GM12875 (cell line): ENCODE measurements at regions not wholly inside any gene's neighbourhood (a gene's known extent, or its start where the extent isn't known, plus 50 kb on each side); places are given as distances from the start of the nearest gene placed in this dataset.

Experiments used
- H3K4me3 ChIP-seq: one replicate; pipeline ENCODE4 v1.5.1; 2011; ENCODE audit warnings: low read depth, low read length, control low read depth
- TF ChIP-seq, protein P1 (sequence below): IDR thresholded peaks from 2 replicates; pipeline ENCODE4 v1.5.1; 2011; ENCODE audit warnings: low read depth, mild to moderate bottlenecking, control low read depth, inconsistent platforms, low read length, moderate library complexity, borderline replicate concordance; ENCODE audit not compliant: insufficient read depth

DNA sequence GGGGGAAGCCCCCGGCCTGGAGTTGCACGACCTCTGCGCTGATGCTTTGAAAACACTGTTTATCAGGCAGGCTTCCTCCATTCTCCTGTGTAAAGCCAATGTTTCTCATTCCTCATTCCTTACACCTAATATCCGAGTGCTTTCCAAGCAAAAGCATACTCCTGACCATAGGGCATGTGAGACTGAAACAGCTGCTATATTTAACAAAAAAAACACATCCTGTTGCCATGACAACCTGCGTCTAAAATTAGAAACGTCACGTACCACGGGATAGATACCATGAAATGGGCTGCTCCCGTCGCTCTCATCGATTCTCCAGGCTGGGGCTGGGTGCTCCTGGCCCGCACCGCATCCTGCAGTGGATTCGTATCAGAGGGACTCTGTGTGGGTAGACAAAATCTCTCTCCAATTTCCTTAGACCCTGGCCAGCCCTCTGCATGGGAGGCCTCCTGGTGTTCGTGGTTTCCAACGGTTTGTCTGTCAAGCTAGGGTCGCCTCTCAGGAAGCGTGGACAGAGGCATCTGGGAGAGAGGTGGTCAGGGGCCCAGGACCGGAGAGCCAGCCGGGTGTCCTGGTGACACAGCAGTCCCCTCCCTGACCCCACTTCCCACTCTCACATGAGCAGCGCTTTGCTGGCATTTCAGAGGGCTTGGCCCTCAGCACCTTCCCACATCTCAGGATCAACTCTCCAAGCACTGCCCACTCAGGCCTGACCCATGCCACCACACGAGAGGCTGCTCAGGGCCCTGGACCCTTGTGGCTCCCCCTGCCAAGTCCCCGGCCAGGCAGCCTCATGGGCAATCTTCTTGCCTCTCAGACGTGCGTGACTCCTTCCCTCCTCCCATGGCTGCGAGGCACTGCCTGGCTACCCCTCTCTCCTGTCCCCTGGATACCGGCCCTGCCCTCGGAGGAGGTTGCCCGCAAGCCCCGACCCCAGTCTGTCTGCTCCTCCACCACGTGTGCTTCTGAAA lies 268.1 kb downstream of the NDUFA10 start:
- no peak overlapping the region for H3K4me3 ChIP-seq
- TF ChIP-seq, protein P1, sequence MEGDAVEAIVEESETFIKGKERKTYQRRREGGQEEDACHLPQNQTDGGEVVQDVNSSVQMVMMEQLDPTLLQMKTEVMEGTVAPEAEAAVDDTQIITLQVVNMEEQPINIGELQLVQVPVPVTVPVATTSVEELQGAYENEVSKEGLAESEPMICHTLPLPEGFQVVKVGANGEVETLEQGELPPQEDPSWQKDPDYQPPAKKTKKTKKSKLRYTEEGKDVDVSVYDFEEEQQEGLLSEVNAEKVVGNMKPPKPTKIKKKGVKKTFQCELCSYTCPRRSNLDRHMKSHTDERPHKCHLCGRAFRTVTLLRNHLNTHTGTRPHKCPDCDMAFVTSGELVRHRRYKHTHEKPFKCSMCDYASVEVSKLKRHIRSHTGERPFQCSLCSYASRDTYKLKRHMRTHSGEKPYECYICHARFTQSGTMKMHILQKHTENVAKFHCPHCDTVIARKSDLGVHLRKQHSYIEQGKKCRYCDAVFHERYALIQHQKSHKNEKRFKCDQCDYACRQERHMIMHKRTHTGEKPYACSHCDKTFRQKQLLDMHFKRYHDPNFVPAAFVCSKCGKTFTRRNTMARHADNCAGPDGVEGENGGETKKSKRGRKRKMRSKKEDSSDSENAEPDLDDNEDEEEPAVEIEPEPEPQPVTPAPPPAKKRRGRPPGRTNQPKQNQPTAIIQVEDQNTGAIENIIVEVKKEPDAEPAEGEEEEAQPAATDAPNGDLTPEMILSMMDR = no peak

DNA sequence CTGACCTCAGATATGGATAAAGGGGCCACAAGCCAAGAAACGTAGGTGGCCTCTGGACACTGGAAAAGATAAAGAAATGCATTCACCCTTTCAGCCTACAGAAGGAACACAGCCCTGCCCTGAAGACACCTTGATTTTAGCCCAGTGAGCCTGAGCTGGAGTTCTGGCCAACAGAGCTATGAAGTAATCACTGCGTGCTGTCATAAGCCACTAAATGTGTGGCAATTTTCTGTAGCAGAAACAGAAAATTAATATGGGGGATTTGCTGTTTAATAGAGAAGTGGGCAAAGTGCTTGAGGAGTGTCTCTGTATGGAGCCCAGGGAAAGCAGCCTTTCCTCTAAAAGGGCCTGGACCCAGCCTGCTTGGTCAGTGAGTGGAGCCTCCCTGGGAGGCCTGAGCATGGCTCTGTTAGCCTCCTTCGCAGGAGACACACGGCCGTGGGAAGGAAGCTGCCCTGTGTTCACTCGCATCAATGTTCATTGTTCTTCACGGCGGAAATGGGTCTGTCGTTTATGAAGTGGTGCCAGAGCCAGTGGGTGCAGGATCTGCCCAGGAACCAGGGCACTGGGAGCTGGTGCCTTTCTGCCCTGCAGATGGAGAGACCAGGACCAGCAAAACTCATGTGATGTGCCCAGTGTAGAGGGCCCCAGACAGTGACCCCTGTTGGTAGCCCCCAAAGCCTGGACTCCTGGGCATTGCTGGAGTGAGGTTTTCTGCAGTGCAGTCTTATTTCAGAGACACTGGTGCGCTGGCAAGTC lies 268.9 kb downstream of the NDUFA10 start:
- TF ChIP-seq, protein P1 = no peak
- no peak overlapping the region for H3K4me3 ChIP-seq

DNA sequence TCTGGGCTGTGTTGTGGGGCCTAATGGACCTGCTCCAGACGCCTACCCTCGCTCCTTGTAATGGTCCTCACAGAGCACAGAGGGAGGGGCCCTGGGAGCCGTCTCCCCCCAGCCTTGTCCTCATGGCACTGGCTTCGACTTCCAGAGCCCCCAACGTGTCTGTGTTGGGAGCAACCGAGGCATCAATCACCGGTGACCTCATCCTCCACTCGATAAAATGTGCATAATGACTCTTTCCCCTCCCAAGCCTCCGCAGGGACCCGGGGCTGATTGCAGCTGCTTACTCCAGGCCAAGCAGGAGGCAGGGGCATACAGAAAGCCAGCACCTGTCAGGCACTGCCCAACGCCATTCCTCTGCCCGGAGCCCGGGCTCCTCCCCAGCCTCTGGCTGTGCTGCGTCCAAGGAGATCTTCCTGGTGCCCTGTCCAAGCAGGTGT lies 271.7 kb downstream of the NDUFA10 start:
- no peak overlapping the region for H3K4me3 ChIP-seq
- TF ChIP-seq, protein P1 = no peak

DNA sequence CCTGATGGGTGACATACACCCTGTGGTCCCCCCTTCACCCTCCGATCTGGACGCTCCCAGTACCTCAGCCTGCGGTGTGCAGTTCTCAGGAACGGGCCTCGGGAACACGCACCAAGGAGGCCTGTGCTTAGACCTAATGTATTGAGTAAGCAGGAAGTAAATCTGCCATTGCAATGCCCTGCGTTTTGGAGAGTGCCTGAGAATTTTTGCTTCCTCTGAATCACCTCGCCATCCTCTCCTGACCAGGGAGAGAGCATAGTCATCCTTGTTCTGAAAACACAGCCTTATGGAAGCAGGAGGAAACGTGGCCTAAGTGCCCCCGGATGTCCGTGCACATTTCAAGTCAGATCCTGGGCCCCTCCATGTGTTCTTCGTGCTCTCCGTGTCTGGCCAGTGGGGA lies 272.2 kb downstream of the NDUFA10 start:
- TF ChIP-seq, protein P1 = no peak
- no peak overlapping the region for H3K4me3 ChIP-seq

DNA sequence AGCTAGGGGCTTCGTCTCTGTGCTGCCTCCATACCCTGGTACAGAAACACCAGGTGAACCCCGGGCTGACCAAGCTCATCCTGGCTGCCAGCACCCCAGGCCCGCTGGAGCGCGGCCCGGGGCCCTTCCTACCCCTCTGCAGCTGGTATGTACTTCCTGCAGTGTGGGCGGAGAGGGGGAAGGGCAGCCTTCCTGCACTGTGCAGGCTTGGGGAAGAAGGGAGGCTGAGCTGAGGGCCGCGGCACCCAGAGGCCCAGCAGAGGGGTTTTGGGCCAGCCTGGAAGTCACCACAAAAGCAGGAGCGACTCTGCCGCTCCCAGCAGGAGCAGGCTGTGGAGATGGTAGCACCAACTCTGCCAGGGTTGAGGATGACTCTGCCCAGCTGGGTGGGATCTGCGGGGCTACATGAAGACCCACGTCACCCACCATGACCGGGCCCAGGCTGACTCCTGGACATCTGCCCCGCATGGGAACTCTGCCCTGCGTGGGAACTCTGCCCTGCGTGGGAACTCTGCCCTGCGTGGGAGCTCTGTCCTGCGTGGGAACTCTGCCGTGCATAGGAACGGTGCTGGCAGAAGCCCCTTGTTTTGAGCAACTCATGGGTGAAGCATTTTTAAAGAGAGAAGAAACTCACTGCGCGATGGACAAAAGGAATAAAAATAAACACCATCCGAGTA lies 273.3 kb downstream of the NDUFA10 start:
- TF ChIP-seq, protein P1 = no peak
- no peak overlapping the region for H3K4me3 ChIP-seq

DNA sequence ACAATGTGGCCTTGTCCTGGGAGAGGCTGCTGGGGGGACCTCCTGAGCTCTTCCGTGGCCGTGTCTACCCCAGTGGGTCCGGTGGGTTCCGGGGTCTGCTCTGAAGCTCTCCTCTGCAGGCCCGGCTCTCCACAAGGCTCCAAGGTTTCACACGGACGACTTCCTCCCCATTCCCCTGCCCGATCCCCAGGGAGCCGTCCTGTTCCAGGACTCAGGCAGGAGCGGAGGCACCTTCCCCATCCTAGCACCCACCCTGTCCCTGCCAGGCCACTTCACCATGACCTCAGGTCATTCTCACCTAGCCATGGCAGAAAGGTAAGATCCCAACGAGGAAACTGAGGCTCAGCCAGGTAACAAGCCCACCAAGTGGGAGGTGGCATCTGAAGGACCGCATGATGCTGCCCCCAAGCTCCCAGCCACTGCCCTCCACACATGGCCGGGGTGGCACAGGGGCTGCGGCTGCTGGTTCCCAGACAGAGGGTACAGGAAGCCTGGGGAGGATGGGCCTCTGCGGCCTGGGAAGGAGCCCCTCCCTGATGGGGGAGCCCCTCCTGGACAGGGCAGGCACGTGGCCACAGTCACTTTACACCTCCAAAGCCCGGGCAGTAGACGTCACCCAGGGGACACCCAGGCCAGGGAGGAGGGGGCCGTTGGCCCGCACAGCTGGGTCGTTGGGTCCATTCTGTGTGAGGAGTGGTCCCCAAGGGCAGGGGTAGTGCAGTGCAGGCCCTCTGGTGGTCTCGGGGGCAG lies 274.0 kb downstream of the NDUFA10 start:
- TF ChIP-seq, protein P1 = no peak
- no peak overlapping the region for H3K4me3 ChIP-seq
